Gastrocnemius medialis (tissue), 4 donors: ENCODE measurements at regions not wholly inside any gene's neighbourhood (a gene's known extent, or its start where the extent isn't known, plus 50 kb on each side); places are given as distances from the start of the nearest gene placed in this dataset.

Experiments used
- ATAC-seq, 2 donors: fragments of 150-250 bp; one replicate each; pipeline ENCODE4 v1.9.1; 2016
- DNase-seq, 2 donors: peaks; one replicate each; pipeline ENCODE4 v3.0.0-alpha.2; 2019
- H3K27ac ChIP-seq, 4 donors: fragments of 200-600 bp; sonication (generic); 1 replicate in 1 of 4; 2 replicates in 3 of 4; pipeline ENCODE4 v1.5.1; 2016 to 2018; ENCODE audit warnings: mild to moderate bottlenecking in 2 of 4, moderate library complexity in 1 of 4
- H3K27me3 ChIP-seq, 3 donors: fragments of 200-600 bp; sonication (generic) in 2 of 3; 1 replicate in 1 of 3; 2 replicates in 2 of 3; pipeline versions ENCODE4 v1.5.1 to v1.6.0; 2016 to 2019; ENCODE audit warnings: mild to moderate bottlenecking in 1 of 3, moderate library complexity in 1 of 3
- H3K36me3 ChIP-seq, 2 donors: fragments of 200-600 bp; sonication (generic) in 1 of 2; one replicate each; pipeline ENCODE4 v1.5.1; 2017 to 2018
- H3K4me1 ChIP-seq, 2 donors: fragments of 200-600 bp; sonication (generic) in 1 of 2; one replicate each; pipeline ENCODE4 v1.5.1; 2016 to 2017; ENCODE audit warnings: mild to moderate bottlenecking in 2 of 2
- H3K4me3 ChIP-seq, 4 donors: fragments of 200-600 bp; sonication (generic) in 3 of 4; 1 replicate in 1 of 4; 2 replicates in 3 of 4; pipeline ENCODE4 v1.5.1; 2016 to 2019; ENCODE audit warnings: mild to moderate bottlenecking in 2 of 4
- H3K9me3 ChIP-seq, 3 donors: fragments of 200-600 bp; sonication (generic) in 2 of 3; 1 replicate in 1 of 3; 2 replicates in 2 of 3; pipeline ENCODE4 v1.5.1; 2016 to 2019
- CTCF ChIP-seq, 5 experiments: fragments of 450-650 bp in 3 of 5; fragments of 200-600 bp in 2 of 5; sonication (generic) in 2 of 5; IDR thresholded peaks in 4 of 5; conservative IDR thresholded peaks in 1 of 5; 1 replicate in 4 of 5; 2 replicates in 1 of 5; pipeline ENCODE4 v1.5.1; 2016 to 2019; ENCODE audit warnings: antibody characterized with exemption in 5 of 5, mild to moderate bottlenecking in 3 of 5, moderate library complexity in 3 of 5
- POLR2A ChIP-seq, 2 donors: fragments of 450-650 bp; IDR thresholded peaks; one replicate each; pipeline ENCODE4 v1.6.1; 2017; ENCODE audit warnings: antibody characterized with exemption in 2 of 2, mild to moderate bottlenecking in 2 of 2, moderate library complexity in 2 of 2
- in situ Hi-C, 4 donors: fragments of 200-750 bp; cut with MboI; loops; one replicate each; pipeline versions ENCODE4 v1.15.0 to v1.8.0; 2017; ENCODE audit warnings: low sequenced_read_pairs in 4 of 4
- intact Hi-C: fragments of 100-400 bp; cut with DNase I; formaldehyde crosslinking; loops from one replicate; pipeline ENCODE4 v1.15.1; 2023; ENCODE audit warnings: low total_unique reads

GRCh38 chr15:81492331-81492968, 118.4 kb upstream of the TMC3 start:
- Histone ChIP-seq H3K9me3 (no peaks in the 10 kb centered on the region), H3K4me3 (no peak overlapping the region), H3K36me3 (no peaks in the 10 kb centered on the region), H3K27ac (no peak overlapping the region), H3K27me3 (peaks cover 0 to 5% (median 0%) of the 10 kb centered on the region in 3 donors), H3K4me1 (no peaks in the 10 kb centered on the region)
- no peak for ATAC-seq
- no peak for TF ChIP-seq CTCF (IDR thresholded peaks at IDR 0.05 in 4 of 5, conservative IDR thresholded peaks at IDR 0.05 in 1 of 5)
- no peak for TF ChIP-seq POLR2A (IDR thresholded peaks at IDR 0.05)
- in situ Hi-C loops (loop anchor here in 2 of 4 donors (25.0 kb wide), 1 partner anchor 570 kb away; no protein-coding TSS in a partner anchor), intact Hi-C loops (no loop called here)
- DNase-seq, result no peak

- Histone ChIP-seq H3K4me3 (no peak overlapping the region), H3K27ac (no peak overlapping the region), H3K4me1 (no peaks in the 10 kb centered on the region), H3K27me3 (peaks cover 0 to 5% (median 0%) of the 10 kb centered on the region in 3 donors), H3K36me3 (no peaks in the 10 kb centered on the region), H3K9me3 (no peaks in the 10 kb centered on the region)
- intact Hi-C loops, result no loop called here
- DNase-seq (no peak), ATAC-seq (no peak)
- in situ Hi-C loops, result loop anchor here in 2 of 4 donors (25.0 kb wide), 1 partner anchor 571 kb away; no protein-coding TSS in a partner anchor
- TF ChIP-seq CTCF (IDR thresholded peaks at IDR 0.05 in 4 of 5, conservative IDR thresholded peaks at IDR 0.05 in 1 of 5) (no peak), POLR2A (IDR thresholded peaks at IDR 0.05) (no peak)
These were observed 117.5 kb upstream of the TMC3 start for GRCh38 chr15:81491414-81492096.

GRCh38 chr15:81485806-81486205, 111.8 kb upstream of the TMC3 start:
- Histone ChIP-seq H3K4me3 (no peak overlapping the region), H3K27me3 (peaks cover 0 to 2% (median 0%) of the 10 kb centered on the region in 3 donors), H3K27ac (no peak overlapping the region), H3K36me3 (no peaks in the 10 kb centered on the region), H3K4me1 (no peaks in the 10 kb centered on the region), H3K9me3 (no peaks in the 10 kb centered on the region)
- ATAC-seq (no peak), DNase-seq (no peak)
- in situ Hi-C loops, result loop anchor here in 3 of 4 donors (10.0 to 25.0 kb wide), 2 partner anchors 569 to 576 kb away; no protein-coding TSS in a partner anchor
- intact Hi-C loops, result no loop called here
- no peak for TF ChIP-seq CTCF (IDR thresholded peaks at IDR 0.05 in 4 of 5, conservative IDR thresholded peaks at IDR 0.05 in 1 of 5)
- TF ChIP-seq POLR2A (IDR thresholded peaks at IDR 0.05), result no peak

GRCh38 chr15:81484086-81484955, 110.3 kb upstream of the TMC3 start:
- in situ Hi-C loops, result loop anchor here in 3 of 4 donors (10.0 to 25.0 kb wide), 2 partner anchors 570 to 578 kb away; no protein-coding TSS in a partner anchor
- no peaks in the 10 kb centered on the region for H3K36me3 ChIP-seq
- intact Hi-C loops, result no loop called here
- ATAC-seq (no peak), DNase-seq (no peak)
- no peaks in the 10 kb centered on the region for H3K9me3 ChIP-seq
- no peaks in the 10 kb centered on the region for H3K27me3 ChIP-seq
- H3K4me3 ChIP-seq, result no peak overlapping the region
- no peak for TF ChIP-seq POLR2A (IDR thresholded peaks at IDR 0.05)
- no peak for TF ChIP-seq CTCF (IDR thresholded peaks at IDR 0.05 in 4 of 5, conservative IDR thresholded peaks at IDR 0.05 in 1 of 5)
- no peaks in the 10 kb centered on the region for H3K4me1 ChIP-seq
- no peak overlapping the region for H3K27ac ChIP-seq
